GM18858 (cell line): ENCODE measurements at regions not wholly inside any gene's neighbourhood (a gene's known extent, or its start where the extent isn't known, plus 50 kb on each side); places are given as distances from the start of the nearest gene placed in this dataset.
"Not testable (repeated sequence)": the region's sequence is repeated elsewhere in the genome, so short reads cannot be mapped to it uniquely, and the experiment has no call there.

ENCODE experiments used
- ATAC-seq: cut with Tn5 transposase; IDR thresholded peaks from one replicate; pipeline ENCODE4 v1.9.1; 2021; ENCODE audit not compliant: unreplicated experiment

- ATAC-seq = not testable (repeated sequence)
These were observed 1602.9 kb upstream of the PCDH7 start for GRCh38 chr4:29117231-29117722.

GRCh38 chr4:29121586-29121985 lies 1598.6 kb upstream of the PCDH7 start:
- no peak for ATAC-seq

- ATAC-seq = no peak
These were observed 1591.4 kb upstream of the PCDH7 start for GRCh38 chr4:29128810-29129209.

GRCh38 chr4:29131304-29131703 lies 1588.9 kb upstream of the PCDH7 start:
- ATAC-seq = no peak

GRCh38 chr4:29142708-29143107 lies 1577.5 kb upstream of the PCDH7 start:
- no peak for ATAC-seq

- no peak for ATAC-seq
These were observed 1568.6 kb upstream of the PCDH7 start for GRCh38 chr4:29151584-29151983.

- ATAC-seq = no peak
These were observed 1566.5 kb upstream of the PCDH7 start for GRCh38 chr4:29153642-29154041.

- ATAC-seq = no peak
These were observed 1544.9 kb upstream of the PCDH7 start for GRCh38 chr4:29175291-29175690.

- no peak for ATAC-seq
These were observed 1521.1 kb upstream of the PCDH7 start for GRCh38 chr4:29199025-29199424.

GRCh38 chr4:29199485-29199884 lies 1520.7 kb upstream of the PCDH7 start:
- no peak for ATAC-seq

- ATAC-seq = no peak
These were observed 1507.1 kb upstream of the PCDH7 start for GRCh38 chr4:29213020-29213419.

GRCh38 chr4:29220761-29221160 lies 1499.4 kb upstream of the PCDH7 start:
- no peak for ATAC-seq

- ATAC-seq = no peak
These were observed 1495.3 kb upstream of the PCDH7 start for GRCh38 chr4:29224911-29225310.

- no peak for ATAC-seq
These were observed 1479.5 kb upstream of the PCDH7 start for GRCh38 chr4:29240641-29241040.

GRCh38 chr4:29243054-29243453 lies 1477.1 kb upstream of the PCDH7 start:
- no peak for ATAC-seq

- ATAC-seq = no peak
These were observed 1476.3 kb upstream of the PCDH7 start for GRCh38 chr4:29243851-29244250.

- ATAC-seq = no peak
These were observed 1460.6 kb upstream of the PCDH7 start for GRCh38 chr4:29259556-29259955.

- no peak for ATAC-seq
These were observed 1457.2 kb upstream of the PCDH7 start for GRCh38 chr4:29262986-29263385.

- ATAC-seq = no peak
These were observed 1444.0 kb upstream of the PCDH7 start for GRCh38 chr4:29276150-29276549.

- no peak for ATAC-seq
These were observed 1442.8 kb upstream of the PCDH7 start for GRCh38 chr4:29277381-29277780.

- ATAC-seq = no peak
These were observed 1441.6 kb upstream of the PCDH7 start for GRCh38 chr4:29278585-29278984.

GRCh38 chr4:29289118-29289517 lies 1431.1 kb upstream of the PCDH7 start:
- ATAC-seq = no peak

- no peak for ATAC-seq
These were observed 1424.9 kb upstream of the PCDH7 start for GRCh38 chr4:29295280-29295679.

- ATAC-seq = no peak
These were observed 1415.6 kb upstream of the PCDH7 start for GRCh38 chr4:29304595-29304994.
